ACC112 (cell line): ENCODE measurements at regions not wholly inside any gene's neighbourhood (a gene's known extent, or its start where the extent isn't known, plus 50 kb on each side); places are given as distances from the start of the nearest gene placed in this dataset.

Experiments used
- H2AFZ ChIP-seq: fragments of 200-600 bp; sonication (generic); one replicate; pipeline ENCODE4 v1.6.0; 2017; ENCODE audit warnings: antibody characterized with exemption, low read length; ENCODE audit not compliant: unreplicated experiment
- H3K27ac ChIP-seq: fragments of 200-600 bp; sonication (generic); 2 replicates; pipeline ENCODE4 v1.5.1; 2014; ENCODE audit warnings: low read depth, mild to moderate bottlenecking, antibody characterized with exemption, low read length, moderate library complexity
- H3K27me3 ChIP-seq: fragments of 200-600 bp; sonication (generic); 2 replicates; pipeline ENCODE4 v1.6.1; 2014; ENCODE audit warnings: mild to moderate bottlenecking, antibody characterized with exemption, low read length, moderate library complexity, mixed read lengths; ENCODE audit not compliant: insufficient read depth
- H3K36me3 ChIP-seq: fragments of 200-600 bp; sonication (generic); 2 replicates; pipeline ENCODE4 v1.6.1; 2016; ENCODE audit warnings: mild to moderate bottlenecking, antibody characterized with exemption, low read length, moderate library complexity, mixed read lengths; ENCODE audit not compliant: insufficient read depth
- H3K4me1 ChIP-seq: fragments of 200-600 bp; sonication (generic); one replicate; pipeline ENCODE4 v1.6.1; 2016; ENCODE audit warnings: low read length, mixed read lengths; ENCODE audit not compliant: insufficient read depth, unreplicated experiment, control insufficient read depth
- H3K4me3 ChIP-seq: fragments of 200-600 bp; sonication (generic); 2 replicates; pipeline ENCODE4 v1.5.1; 2014; ENCODE audit warnings: mild to moderate bottlenecking, low read depth, low read length
- H3K79me2 ChIP-seq: fragments of 200-600 bp; sonication (generic); one replicate; pipeline ENCODE4 v1.6.0; 2016; ENCODE audit warnings: low read length; ENCODE audit not compliant: control insufficient read depth, unreplicated experiment, insufficient read depth

DNA sequence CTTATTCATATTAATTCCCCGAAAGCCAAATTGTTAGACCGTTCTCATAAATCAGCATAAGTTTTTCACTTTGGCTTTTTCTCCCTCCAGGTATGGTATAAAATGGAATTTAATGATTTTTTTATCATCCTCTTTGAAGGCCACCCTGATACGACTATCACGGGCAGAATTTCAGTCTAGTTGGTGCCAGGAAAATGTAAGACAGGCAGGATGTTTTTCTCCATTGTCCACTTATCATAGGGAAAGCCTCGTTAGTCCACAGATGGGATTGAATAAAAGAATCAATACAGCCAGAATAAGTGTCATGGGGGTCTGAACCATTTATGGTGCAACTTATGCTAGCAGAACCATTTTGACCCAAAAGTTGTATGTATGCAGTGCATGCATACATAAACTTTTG lies 566.0 kb upstream of the ARGLU1 start:
- H3K4me1 ChIP-seq, result no peaks in the 10 kb centered on the region
- no peak overlapping the region for H3K4me3 ChIP-seq
- no peaks in the 10 kb centered on the region for H3K79me2 ChIP-seq
- H3K27ac ChIP-seq, result no peak overlapping the region
- H3K27me3 ChIP-seq, result peaks cover 25% of the 10 kb centered on the region
- H2AFZ ChIP-seq, result no peak overlapping the region
- H3K36me3 ChIP-seq, result no peaks in the 10 kb centered on the region

DNA sequence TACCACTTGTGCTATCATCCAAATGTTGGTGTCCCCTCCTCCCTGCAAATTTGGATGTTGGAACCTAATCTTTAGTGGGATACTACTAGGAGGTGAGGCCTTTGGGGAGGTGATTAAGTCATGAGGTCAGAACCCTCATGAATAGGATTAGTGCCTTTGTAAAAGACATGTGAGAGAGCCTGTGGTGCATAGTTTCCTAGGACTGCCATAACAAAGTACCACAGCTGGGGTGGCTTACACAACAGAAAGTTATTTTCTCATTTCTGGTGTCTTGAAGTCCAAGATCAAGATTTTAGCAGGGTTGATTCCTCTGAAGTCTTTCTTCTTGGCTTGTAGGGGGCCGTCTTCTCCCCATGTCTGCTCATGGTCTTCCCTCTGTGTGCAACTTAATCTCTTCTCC lies 562.6 kb upstream of the ARGLU1 start:
- H3K4me3 ChIP-seq, result no peak overlapping the region
- no peaks in the 10 kb centered on the region for H3K36me3 ChIP-seq
- H3K4me1 ChIP-seq, result no peaks in the 10 kb centered on the region
- no peak overlapping the region for H3K27ac ChIP-seq
- no peaks in the 10 kb centered on the region for H3K79me2 ChIP-seq
- H3K27me3 ChIP-seq, result peaks cover 16% of the 10 kb centered on the region
- no peak overlapping the region for H2AFZ ChIP-seq

DNA sequence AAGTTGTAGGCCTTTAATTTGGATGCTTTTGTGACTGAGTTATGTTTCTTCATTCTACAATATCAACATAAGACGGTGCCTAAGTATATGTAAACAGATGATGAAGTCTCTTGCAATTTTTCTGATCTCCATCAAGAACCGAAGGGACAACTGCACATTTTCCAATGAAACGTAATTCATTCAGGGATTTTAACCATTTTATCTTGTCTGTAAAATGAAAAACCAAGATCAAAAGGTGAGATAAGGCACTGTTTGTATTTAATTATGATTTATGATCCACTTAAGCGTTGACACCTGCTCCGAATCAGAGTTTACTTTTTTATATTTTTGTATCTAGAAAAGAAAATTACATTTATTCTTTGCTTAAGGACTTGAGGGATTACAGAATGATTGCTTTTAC lies 556.8 kb upstream of the ARGLU1 start:
- 0 out of 2 replicates have a peak, but pooled peaks cover 3% of the 10 kb centered on the region for H3K27me3 ChIP-seq
- no peak overlapping the region for H3K4me3 ChIP-seq
- H3K36me3 ChIP-seq, result no peaks in the 10 kb centered on the region
- H2AFZ ChIP-seq, result no peak overlapping the region
- no peaks in the 10 kb centered on the region for H3K79me2 ChIP-seq
- H3K27ac ChIP-seq, result no peak overlapping the region
- H3K4me1 ChIP-seq, result no peaks in the 10 kb centered on the region

DNA sequence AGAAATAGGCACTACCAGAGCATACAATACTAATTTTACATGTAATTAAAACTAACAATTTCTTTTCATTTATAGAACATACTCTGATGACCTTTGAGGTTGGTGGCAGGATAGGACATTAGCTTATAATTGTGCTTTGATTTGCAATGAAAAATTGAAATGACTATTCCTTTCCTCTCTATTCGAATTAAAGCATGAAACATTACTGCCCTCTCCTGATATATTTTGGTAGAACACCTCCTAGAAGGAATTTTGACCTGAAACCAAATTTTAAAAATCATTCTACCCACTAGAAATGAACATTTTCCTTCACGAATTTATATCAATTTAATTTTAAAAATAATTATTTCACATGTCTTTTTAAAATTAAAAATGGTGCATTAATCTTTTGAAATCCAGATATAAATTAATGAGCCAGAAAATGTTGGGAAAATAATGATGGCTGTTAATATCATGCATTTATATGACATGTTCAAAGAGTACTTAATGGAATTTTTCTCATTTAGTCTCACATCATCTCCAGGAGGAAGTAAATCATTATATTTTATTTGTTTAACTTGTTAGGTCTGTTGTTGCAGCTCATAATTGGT lies 556.3 kb upstream of the ARGLU1 start:
- H3K4me3 ChIP-seq, result no peak overlapping the region
- H2AFZ ChIP-seq, result no peak overlapping the region
- H3K4me1 ChIP-seq, result no peaks in the 10 kb centered on the region
- 0 out of 2 replicates have a peak, but pooled peaks cover 3% of the 10 kb centered on the region for H3K27me3 ChIP-seq
- H3K79me2 ChIP-seq, result no peaks in the 10 kb centered on the region
- H3K27ac ChIP-seq, result no peak overlapping the region
- no peaks in the 10 kb centered on the region for H3K36me3 ChIP-seq

DNA sequence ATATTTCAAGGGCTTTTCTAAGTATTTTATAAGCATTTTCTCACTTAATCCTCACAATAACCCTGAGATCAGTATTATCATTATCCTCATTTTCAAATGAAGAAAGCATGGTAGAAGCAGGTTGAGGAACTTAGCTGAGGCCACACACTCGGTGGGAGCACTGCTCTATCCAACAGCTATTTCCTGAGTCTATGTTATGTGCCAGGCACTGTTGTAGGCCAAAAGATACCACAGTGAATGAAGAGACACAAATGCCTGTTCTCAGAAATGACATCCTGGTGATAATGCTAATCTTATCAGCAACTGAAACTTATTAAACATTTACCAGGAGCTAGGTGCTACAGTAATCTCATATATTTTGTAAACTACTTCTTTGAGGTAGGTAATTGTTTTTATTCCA lies 553.9 kb upstream of the ARGLU1 start:
- no peaks in the 10 kb centered on the region for H3K79me2 ChIP-seq
- no peak overlapping the region for H3K27ac ChIP-seq
- no peak overlapping the region for H2AFZ ChIP-seq
- H3K27me3 ChIP-seq, result 0 out of 2 replicates have a peak, but pooled peaks cover 6% of the 10 kb centered on the region
- no peaks in the 10 kb centered on the region for H3K36me3 ChIP-seq
- no peak overlapping the region for H3K4me3 ChIP-seq
- no peaks in the 10 kb centered on the region for H3K4me1 ChIP-seq

DNA sequence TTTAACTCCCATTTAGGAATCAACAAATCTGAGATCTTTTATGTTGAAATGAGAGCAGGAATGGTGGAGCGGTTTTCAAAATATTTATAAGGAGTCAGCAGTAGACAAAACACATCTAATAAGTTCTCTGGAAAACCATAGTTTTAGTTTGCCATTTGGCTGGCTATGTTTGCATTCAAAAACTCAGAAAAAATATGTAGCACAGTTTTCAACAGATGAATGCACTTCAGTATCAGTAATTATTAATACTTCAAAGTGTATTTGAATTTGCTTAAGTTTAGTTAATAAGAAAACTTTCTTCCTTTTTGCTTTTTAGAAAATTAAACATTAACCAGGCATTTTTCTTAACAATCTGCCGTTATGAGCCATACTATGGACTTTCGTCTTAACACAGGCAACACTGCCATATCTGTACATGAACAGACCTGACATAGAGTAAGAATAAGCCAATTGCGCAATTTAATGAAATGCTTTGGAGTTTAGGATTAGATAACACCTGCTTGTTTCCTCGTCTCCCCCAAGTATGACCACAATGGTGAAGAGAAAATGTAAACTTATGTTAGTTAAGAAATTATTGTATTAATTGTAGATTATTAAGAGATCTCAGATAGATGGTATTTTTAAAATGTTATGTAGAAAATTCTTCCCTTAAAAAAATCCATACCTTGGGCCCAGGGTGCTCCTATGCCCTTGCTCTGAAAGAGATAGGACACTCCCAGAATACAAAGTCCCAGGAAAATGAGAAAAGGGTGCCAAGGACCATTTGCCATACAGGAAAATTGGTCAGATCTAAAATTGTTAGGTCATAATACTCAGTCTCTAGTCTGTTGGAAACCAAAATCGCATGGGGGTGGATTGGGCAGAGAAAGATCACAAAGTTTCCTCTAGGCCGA lies 552.3 kb upstream of the ARGLU1 start:
- Histone ChIP-seq H3K27me3 (0 out of 2 replicates have a peak, but pooled peaks cover 3% of the 10 kb centered on the region), H3K27ac (no peak overlapping the region), H3K36me3 (no peaks in the 10 kb centered on the region), H2AFZ (no peak overlapping the region), H3K4me1 (no peaks in the 10 kb centered on the region), H3K79me2 (no peaks in the 10 kb centered on the region), H3K4me3 (no peak overlapping the region)

DNA sequence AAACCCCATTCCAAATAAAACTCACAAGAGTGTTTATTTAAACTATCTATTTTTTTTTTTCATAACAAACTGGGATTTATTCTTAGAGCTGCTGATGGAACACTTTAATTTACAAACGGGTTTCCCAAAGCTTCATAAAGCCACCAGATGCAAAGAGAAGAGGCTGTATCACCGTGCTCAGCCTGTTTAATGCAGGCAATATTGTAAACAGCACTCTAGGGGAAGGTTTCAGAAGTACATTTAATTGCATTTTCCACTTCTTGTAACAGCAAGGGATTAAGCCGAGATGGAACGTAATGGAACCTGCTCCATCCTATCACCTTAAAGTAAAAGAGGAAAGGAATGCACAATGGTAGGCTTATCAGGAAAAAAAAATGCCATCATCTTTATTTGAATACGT lies 550.6 kb upstream of the ARGLU1 start:
- no peak overlapping the region for H2AFZ ChIP-seq
- no peaks in the 10 kb centered on the region for H3K4me1 ChIP-seq
- no peak overlapping the region for H3K27ac ChIP-seq
- 0 out of 2 replicates have a peak, but pooled peaks cover 3% of the 10 kb centered on the region for H3K27me3 ChIP-seq
- H3K79me2 ChIP-seq, result no peaks in the 10 kb centered on the region
- H3K4me3 ChIP-seq, result no peak overlapping the region
- no peaks in the 10 kb centered on the region for H3K36me3 ChIP-seq

DNA sequence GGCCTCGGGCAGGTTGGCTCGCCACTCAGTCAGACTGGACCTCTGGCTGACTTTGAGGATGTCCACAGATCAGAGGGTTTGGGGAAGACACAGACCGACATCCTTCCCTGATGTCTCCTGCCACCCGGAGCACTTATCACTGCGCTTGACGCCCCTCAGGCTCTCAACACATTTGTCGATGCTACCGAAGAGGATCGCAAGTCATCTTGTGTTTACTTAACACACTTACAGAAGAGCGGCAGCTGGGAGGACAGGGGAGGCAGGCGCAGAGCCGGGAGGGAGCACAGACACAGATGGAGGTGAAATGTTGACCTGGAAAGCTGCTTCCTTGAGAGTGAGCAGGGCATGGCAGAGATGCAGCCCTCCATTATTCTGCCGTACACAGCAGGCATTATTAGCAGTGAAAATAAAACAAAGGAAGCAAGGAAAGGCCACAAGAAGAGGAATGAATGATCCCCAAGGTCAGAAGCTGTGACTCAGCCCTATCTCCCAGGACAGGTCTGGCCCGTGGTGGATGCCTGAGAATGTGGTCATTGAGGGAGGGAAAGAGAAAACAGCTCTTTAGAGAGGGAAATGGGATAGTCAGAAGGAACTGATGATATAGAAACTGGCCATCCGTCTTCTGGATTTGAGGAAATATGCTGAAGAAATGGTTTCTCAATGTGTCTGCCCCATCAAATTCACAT lies 549.5 kb upstream of the ARGLU1 start:
- Histone ChIP-seq H2AFZ (no peak overlapping the region), H3K4me1 (no peaks in the 10 kb centered on the region), H3K4me3 (no peak overlapping the region), H3K27me3 (0 out of 2 replicates have a peak, but pooled peaks cover 3% of the 10 kb centered on the region), H3K79me2 (no peaks in the 10 kb centered on the region), H3K36me3 (no peaks in the 10 kb centered on the region), H3K27ac (no peak overlapping the region)

DNA sequence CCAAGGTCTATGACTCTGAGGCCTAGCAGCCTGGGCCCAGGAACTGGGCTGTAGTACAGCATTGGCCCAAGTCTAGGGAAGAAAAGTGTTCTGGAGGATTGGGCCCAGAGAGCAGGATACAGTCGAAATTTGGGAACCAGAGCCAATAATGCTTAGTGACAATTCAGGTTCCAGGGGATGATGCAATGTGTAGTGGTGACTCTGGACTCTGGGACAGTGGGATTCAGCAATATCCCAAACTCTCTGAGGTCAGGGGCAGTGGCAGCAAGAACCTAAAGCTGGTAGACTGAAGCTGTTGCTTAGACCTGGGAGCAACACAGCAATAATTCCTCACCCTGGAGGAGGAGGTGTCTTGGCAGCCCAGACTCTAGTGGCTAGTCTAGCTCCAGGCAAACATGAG lies 545.5 kb upstream of the ARGLU1 start:
- H3K4me3 ChIP-seq, result no peak overlapping the region
- H3K4me1 ChIP-seq, result no peaks in the 10 kb centered on the region
- no peak overlapping the region for H2AFZ ChIP-seq
- H3K27me3 ChIP-seq, result no peaks in the 10 kb centered on the region
- no peak overlapping the region for H3K27ac ChIP-seq
- no peaks in the 10 kb centered on the region for H3K79me2 ChIP-seq
- no peaks in the 10 kb centered on the region for H3K36me3 ChIP-seq

DNA sequence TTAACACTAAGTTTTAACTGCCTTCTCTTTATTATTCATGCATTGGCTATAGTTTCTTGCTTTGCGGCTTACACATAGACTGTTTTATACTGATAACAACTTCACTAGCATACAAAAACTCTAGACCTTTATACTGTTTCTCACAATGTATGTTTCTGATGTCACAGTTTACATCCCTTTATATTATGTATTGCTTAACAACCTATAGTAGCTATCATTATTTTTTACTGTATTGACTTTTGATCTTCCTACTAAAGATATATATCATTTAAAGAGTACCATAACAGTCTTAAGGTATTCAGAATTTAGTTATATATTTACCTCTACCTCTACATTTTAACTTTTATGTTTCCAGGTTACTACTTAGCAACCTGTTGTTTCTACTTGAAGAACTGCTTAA lies 543.3 kb upstream of the ARGLU1 start:
- no peak overlapping the region for H3K4me3 ChIP-seq
- H3K79me2 ChIP-seq, result no peaks in the 10 kb centered on the region
- no peak overlapping the region for H2AFZ ChIP-seq
- no peaks in the 10 kb centered on the region for H3K27me3 ChIP-seq
- H3K4me1 ChIP-seq, result no peaks in the 10 kb centered on the region
- H3K27ac ChIP-seq, result no peak overlapping the region
- H3K36me3 ChIP-seq, result no peaks in the 10 kb centered on the region
